ENCODE measurements at regions not wholly inside any gene's neighbourhood (a gene's known extent, or its start where the extent isn't known, plus 50 kb on each side); places are given as distances from the start of the nearest gene placed in this dataset.
A peak's percentile ranks its signal among the peaks of the same experiment; 100 is the strongest.

- no peak for DNase-seq
These were observed 53.3 kb downstream of the C7orf25 start for GRCh38 chr7:42858570-42858969.

GRCh38 chr7:42856605-42856987, 55.3 kb downstream of the C7orf25 start:
- no peak for DNase-seq

- no peak for DNase-seq
These were observed 57.2 kb downstream of the C7orf25 start for GRCh38 chr7:42854571-42855118.

GRCh38 chr7:42852531-42852930, 59.3 kb downstream of the C7orf25 start:
- no peak for DNase-seq

GRCh38 chr7:42843205-42843800, 68.6 kb downstream of the C7orf25 start:
- DNase-seq = peak; percentile 18

GRCh38 chr7:42834676-42835075, 77.2 kb downstream of the C7orf25 start:
- no peak for DNase-seq

- DNase-seq = no peak
These were observed 78.5 kb downstream of the C7orf25 start for GRCh38 chr7:42833411-42833810.

GRCh38 chr7:42832667-42833066, 79.2 kb downstream of the C7orf25 start:
- no peak for DNase-seq

GRCh38 chr7:42831718-42832522, 80.0 kb downstream of the C7orf25 start:
- no peak for DNase-seq

GRCh38 chr7:42831006-42831717, 80.7 kb downstream of the C7orf25 start:
- no peak for DNase-seq

GRCh38 chr7:42812779-42813178, 99.1 kb downstream of the C7orf25 start:
- DNase-seq = no peak

GRCh38 chr7:42805601-42806000, 106.3 kb downstream of the C7orf25 start:
- no peak for DNase-seq

- no peak for DNase-seq
These were observed 117.2 kb downstream of the C7orf25 start for GRCh38 chr7:42794673-42795072.

- no peak for DNase-seq
These were observed 119.0 kb downstream of the C7orf25 start for GRCh38 chr7:42792841-42793240.

- DNase-seq = no peak
These were observed 121.7 kb downstream of the C7orf25 start for GRCh38 chr7:42790196-42790595.

- DNase-seq = no peak
These were observed 137.4 kb downstream of the C7orf25 start for GRCh38 chr7:42774436-42774835.

GRCh38 chr7:42770114-42770513, 141.8 kb downstream of the C7orf25 start:
- DNase-seq = no peak

- no peak for DNase-seq
These were observed 143.8 kb downstream of the C7orf25 start for GRCh38 chr7:42768045-42768444.

GRCh38 chr7:42766782-42767423, 145.0 kb downstream of the C7orf25 start:
- no peak for DNase-seq

- DNase-seq = no peak
These were observed 145.9 kb downstream of the C7orf25 start for GRCh38 chr7:42765931-42766330.

- no peak for DNase-seq
These were observed 148.7 kb downstream of the C7orf25 start for GRCh38 chr7:42763137-42763551.

GRCh38 chr7:42761486-42761885, 150.4 kb downstream of the C7orf25 start:
- no peak for DNase-seq

- no peak for DNase-seq
These were observed 153.7 kb downstream of the C7orf25 start for GRCh38 chr7:42758124-42758523.

Measured in NCI-H1092 (cell line).